Hypothalamus (tissue), 51 donors: ENCODE measurements at regions not wholly inside any gene's neighbourhood (a gene's known extent, or its start where the extent isn't known, plus 50 kb on each side); places are given as distances from the start of the nearest gene placed in this dataset.

Source experiments
- DNase-seq, 51 donors: peaks; one replicate each; lab custom pipeline; 2025; lab: John Stamatoyannopoulos, UW

DNA sequence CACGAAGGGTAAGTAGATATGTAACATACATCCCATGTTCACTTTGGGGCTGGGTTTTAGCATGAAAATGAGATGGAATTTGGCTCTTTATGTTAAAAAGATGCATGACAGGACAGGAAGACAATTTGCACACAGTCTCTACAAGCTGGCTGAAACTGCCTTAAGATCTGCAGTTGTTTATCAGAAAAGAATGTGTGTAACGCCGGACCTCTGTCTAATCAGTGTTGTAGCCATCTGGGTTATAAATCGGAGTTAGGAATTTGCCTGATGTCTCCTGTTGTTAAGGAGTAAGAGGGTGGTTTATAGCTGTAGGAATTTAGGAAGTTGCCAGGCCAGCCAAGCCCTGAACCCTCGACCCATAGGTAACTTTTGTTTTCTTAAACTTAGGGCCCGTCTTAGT, 562.9 kb upstream of the FAT1 start:
- DNase-seq, result no peak

DNA sequence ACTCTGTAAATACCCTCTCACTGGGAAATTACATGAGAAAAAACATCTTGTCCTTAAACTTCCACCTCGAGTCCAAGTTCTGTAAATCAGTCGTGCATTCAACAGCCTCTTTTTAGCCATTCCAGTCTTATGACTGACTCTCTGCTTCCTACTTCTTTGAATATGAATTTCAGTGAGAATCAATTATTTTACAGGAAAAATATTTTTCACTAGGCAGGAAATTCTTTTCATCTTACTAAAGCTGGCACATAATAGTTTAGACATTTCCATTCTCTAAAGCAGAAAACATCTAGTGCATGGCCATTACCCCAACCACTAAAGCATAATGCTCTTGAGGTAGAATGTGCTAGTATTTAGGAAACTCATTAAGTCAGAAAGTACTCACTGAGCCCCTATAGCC, 565.7 kb upstream of the FAT1 start:
- no peak for DNase-seq

DNA sequence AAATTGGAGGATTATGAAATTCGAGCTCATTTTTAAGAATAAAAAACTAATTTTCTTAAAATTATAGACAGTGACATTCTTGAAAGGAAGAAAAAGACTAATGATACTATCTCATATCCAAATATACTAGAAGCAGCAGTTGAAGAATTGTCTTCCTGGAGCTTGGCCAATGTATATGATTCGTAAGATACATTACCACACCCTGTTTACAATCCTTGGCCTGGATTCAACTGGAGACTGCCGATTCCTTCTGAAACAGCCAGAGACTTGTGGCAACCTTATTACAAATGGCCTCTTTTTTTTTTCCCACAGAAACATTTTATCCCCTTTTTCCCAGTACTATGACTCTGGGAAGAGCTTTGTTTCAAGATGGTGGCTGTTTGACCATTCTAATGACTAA, 571.2 kb upstream of the FAT1 start:
- DNase-seq, result no peak

DNA sequence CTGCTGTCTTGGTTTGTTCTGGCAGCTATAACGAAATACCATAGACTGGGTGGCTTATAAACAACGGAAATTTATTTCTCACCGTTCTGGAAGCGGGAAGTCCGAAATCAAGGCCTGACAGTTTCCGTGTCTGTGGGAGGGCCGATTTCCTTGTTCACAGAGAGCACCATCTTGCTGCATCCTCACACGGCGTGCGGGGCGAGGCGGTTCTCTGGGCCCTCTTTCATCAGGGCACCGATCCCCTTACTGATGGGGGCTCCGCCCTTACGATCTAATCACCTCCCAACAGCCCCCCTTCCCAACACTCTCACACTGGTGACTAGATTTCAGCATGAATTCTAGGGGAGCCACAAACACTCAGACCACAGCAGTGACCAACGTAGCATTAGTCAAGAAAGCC, 578.3 kb upstream of the FAT1 start:
- no peak for DNase-seq

DNA sequence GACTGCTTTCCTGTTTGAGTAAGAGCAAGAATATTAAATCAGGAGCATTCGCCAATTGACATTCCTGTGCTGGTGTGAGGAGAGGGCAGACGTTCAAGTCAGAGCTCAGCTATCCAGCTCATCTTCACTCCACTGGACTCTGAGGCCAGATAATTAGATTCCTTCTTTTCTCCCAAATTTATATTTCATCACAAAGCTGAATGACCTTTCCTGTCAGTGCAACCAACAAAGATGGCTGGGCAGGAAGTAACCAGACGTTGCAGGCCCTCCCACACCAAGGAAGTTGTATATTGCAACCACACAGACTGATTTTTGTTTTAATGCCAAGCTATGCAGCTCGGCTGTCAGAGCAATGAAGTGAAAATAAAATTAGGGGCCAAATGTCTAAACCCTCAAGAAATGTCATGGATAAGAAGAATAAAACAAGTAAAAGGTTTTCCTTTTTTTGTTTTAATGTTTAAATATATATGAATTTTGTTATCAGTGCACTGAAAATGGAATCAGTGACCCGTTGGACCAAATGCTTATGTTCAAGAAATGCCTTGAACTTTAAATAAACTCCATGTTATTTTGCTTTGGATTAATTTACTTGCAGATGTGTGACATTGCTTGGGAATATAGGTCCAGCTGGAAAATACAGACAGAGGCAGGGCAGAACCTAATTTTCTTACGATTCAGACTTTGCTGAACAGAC, 578.9 kb upstream of the FAT1 start:
- DNase-seq, result no peak

DNA sequence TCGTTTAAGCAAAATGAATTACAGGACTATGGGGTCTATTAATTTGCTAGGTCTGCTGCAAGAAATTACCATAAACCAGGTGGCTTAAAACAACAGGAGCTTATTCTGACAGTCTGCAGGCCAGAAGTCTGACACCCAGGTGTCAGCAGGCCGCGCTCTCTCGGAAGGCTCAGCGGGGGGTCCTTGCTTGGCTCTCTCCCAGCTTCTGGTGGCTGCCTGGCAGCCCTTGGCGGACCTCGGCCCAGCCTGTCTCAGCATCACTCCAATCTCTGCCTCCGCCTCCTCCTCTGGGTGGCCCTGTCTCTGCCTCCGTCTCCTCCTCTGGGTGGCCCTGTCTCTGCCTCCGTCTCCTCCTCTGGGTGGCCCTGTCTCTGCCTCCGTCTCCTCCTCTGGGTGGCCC, 580.5 kb upstream of the FAT1 start:
- peak in 1 of 51 donors; percentile 1 for DNase-seq

DNA sequence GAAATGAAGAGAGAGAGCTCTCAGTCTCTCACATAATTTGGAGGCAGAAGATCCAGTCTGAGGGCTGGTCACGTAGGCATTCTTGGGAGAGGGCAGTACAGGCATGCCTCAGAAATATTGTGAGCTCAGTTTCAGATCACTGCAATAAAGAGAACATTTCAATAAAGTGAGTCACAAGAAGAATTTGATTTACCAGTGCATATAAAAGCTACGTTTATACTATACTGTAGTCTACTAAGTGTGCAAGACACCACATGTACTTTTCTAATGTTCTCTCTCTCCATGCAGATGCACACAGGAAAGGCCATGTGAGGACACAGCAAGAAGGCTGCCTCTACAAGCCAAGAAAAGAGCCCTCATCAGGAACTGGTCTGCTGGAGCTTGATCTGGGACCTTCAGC, 583.5 kb upstream of the FAT1 start:
- DNase-seq, result no peak

DNA sequence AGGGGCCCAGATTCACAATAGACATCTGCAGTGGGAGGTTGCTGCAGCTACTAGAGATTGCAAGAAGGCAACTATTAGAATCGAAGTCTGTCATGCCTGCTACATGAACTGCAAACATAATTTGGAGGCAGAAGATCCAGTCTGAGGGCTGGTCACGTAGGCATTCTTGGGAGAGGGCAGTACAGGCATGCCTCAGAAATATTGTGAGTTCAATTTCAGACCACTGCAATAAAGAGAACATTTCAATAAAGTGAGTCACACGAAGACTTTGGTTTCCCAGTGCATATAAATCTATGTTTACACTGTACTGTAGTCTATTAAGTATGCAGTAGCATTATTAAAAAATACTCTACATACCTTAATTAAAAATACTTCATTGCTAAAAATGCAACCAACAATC, 585.8 kb upstream of the FAT1 start:
- no peak for DNase-seq

DNA sequence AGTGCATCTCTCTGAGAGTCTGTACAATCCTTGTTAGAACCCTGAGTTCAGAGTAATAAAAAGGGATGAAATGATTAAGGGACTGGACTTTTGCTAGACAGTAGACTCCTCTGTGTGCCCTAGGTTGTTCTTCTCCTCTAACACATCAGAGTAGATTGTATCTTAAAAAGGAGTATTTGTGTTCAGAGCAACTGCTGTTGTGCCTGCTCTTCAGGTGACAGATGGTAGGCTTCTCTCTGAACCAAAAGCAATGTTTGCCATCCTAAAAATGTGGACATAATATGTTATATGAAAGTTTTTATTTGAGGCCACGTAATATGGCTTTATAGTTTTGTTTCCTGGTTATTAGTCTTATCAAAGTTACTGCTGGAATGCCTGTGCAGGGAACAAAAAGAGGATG, 588.6 kb upstream of the FAT1 start:
- DNase-seq, result no peak

DNA sequence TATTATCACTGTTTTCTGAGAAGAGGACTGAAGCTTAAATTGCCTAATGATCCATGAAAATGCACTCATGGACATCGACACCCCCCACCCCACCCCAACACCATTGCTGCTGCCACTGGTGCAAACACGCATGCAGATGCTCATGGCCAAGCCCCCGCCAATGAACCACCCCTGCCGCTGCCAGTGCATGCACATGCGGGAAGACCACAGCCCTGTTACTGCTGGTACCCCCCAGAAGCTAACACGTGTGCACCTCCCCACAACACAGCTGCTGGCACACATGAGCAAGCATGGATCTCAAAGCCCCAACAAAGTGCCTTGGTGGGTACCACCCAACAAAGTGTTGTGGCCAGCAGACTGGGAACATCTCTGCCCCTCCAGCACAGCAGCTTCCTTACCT, 594.1 kb upstream of the FAT1 start:
- no peak for DNase-seq

DNA sequence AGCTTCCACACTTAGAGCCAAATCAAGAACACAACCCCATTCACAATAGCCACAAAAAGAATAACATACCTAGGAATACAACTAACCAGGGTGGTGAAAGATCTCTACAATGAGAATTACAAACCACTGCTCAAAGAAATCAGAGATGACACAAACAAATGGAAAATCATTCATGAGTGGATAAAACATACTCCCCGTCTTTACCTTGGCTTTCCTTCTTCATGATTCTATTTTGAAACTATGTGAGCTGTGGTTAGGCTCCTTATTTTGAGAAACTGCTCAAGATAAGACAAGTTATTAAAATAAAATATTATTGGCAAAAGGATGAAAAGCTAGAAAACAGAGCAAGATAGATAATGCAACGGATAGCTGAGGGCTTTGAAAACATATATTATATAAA, 598.1 kb upstream of the FAT1 start:
- no peak for DNase-seq

DNA sequence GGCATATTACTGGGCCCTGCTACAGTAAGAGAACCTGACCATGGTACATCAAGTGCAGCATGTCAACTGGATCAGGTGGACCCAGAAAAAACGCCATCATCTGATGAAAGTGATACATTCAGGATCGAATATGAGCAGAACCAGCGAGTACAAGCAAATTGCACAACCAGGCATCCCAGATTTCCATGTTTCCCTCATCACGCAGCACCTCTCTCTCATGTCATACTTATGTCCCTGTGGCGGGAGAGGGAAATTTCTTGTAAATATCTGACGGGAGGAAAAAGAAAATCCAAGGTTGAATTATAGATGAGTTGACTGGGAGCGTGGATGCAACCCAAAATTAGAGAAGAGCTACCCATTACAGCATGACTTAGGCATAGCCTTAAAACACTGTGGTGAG, 608.5 kb upstream of the FAT1 start:
- no peak for DNase-seq

DNA sequence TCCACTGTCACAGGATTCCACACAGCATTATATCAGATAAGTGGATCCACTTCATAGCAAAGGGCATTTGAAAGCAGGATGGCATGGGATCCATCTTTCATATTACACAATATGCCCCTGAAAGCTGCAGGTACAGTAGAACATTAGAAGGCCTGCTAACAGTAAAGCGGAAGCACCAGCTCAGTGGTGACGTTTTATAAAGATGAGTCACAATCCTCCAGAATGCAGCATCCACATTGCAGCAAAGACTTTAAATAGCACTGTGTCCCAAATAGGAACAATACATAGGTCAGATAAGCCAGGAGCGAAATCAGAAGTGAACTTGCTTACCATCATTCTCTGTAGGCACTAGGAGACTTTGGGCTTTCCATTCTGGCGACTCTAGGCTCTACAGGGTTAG, 609.5 kb upstream of the FAT1 start:
- DNase-seq, result no peak

DNA sequence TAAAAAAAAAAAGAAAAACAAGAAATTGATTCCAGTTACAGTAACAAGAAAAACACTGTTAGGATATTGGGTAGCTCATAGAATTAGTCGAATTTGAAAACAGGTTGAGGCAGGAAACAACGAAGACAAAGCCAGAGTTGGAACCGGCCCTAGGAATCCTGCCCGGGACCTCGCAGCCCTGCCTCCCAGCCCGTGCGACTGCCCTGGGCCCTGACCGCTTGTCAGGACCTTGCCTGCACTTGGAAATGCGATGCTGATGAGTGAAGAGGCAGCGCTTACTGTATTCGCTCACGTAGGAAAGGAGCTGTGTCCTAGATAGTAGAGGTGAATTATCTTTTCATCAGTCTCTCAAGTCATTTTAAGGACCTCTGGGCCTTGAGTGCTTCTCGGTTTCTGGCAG, 611.7 kb upstream of the FAT1 start:
- DNase-seq, result no peak

DNA sequence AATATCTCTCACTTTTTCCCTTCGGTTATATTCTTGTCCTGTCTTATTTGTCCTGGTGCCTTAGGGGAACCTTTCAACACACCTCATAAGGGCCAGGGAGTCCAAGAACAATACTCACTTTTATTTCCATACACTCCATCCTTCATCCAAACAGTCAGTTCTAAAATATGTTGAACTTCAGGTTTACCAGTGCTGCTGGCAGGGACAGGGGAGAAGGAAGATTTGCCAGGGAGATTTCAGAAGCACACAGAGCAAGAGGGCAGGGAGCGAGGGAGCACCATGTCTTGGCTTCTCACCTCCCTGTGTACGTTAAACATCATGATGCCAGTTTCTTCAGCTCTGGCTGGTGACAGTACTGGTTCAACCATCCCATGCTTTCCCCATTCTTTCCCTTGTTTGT, 631.1 kb upstream of the FAT1 start:
- no peak for DNase-seq

DNA sequence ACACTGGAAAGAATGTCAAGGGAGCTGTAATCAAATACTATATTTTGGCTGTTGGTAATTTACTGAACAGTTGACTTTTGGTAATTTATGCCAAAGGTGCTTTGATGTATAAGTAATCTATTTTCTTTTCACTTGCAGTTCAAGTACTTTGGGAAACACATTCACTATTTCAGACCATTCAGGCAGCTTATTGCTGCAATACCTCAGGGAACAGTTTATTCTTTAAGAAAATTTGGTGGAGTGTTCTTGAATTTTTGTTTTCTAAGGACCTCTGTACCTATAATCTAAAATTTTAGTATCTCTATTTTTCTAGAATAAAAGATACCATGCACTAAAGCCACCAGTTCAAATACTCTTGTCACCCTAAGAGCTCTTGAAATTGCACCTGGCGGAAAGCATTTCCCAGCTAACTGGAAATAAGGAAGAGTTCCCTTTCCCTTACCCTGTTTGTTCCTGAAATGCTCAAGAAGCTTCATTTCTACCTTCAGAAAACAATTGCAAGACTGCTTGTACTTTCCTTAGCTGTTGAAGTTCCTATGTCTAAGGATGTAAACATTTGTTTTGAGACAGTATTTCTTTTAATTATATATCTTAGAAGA, 633.5 kb upstream of the FAT1 start:
- no peak for DNase-seq

DNA sequence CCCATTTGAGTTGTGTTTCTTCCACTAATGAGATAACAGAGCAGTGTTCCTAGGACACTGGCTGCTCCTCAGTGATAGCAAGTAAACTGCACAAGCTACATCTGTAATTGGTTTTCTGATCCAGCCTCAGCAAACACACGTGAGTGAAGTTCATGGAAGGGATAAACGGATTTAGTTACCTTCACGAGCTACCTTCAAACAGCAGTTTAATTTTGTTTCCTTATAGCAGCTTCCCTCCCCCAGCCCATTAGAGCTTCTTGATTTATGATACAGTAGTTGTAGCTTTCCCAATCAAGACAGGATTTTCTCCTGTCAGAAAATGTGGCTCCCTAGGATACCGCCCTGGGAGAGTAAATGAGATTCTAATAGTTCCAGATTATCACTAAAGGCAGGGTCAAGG, 634.2 kb upstream of the FAT1 start:
- DNase-seq, result no peak

DNA sequence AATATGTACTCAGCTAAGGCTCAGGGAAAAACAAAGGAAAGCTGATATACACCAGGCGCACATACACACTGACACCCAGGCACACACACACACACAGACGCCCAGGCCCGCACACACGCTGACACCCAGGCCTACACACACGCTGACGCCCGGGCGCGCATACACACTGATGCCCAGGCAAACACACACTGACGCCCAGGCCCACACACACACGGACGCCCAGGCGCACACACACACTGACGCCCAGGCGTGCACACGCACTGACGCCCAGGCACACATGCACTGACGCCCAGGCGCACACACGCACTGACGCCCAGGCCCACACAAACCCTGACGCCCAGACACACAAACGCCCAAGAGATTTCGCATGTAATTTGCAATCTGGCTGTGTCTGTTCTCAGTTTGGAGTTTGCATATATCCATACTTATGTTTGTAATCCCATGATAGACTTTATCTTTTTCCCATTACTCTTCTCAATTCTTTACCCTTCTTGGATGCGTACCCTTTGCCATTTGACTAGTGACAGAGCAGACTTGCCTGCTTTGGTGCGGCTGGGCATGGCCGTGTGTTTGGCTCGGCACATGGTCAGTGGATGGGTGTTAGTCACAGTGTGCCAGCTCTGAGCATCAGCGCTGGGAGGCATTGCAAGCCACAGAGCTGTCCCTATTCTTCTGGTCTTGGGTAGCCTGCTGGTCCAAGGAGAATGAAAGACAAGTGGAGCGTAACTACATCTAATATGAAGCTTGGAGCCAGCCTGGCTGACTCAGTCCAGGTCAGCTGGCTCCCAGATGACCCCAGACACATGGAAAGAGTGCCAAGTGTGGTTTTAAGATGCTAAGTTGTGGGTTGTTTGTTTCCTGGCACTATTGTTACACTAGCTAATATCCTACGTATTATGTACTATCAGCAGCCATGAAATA, 632.4 kb upstream of the ZFP42 start:
- DNase-seq, result peak in 4 of 51 donors; percentile 0 to 4 (median 2)

DNA sequence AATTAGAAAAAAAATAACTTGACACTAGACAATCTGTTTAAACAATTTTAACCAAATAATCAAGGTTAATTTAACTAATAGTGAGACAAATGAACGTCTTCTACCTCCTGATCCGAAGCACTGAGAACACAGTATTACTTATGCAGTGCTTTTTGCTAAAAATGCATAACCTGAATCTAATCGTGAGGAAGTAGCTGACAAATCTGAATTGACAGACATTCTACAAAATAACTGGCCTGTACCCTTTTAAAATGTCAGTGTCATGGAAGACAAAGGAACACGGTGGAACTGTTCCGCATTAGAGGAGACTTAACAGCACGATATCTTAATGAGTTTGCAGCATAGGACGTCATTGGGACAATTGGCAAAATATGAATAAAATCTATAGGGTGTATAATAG, 631.2 kb upstream of the ZFP42 start:
- DNase-seq, result no peak

DNA sequence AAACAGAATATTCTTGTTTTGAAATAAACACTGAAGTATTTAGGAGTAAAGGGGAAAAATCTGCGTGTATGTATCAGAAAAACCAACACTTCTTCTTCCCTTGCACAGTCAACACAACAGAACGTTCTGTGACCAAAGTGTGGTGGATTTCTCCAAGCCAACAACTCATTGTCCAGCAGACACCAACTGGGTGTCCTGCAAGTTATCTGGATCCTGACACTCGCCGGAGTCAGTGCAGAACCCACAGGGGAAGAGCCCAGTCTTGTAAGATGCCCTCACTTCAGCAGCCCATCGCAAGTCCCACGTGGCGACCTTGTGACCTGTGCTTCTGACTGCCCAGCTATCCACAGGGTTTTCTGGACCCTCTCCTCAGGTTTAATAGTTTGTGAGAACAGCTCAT, 630.7 kb upstream of the ZFP42 start:
- DNase-seq, result no peak

DNA sequence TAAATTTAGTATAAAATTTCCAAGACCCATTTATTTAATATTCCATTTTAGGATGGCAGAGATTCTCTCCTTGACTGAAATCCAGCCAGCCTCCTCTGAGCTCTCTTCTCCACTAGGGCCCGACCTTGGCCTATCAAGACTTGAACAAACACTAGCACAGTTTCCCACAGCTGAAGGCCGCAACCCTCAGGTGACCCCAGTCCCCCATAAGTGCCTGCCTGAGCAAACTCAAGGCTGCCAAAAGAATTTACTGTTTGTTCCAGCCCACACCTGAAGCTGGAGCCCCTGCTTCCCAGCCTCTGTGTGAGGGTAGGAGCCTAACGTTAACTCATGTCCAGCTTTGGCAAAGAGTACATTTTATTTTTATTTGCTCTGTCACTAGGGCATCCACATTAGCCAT, 629.0 kb upstream of the ZFP42 start:
- no peak for DNase-seq

DNA sequence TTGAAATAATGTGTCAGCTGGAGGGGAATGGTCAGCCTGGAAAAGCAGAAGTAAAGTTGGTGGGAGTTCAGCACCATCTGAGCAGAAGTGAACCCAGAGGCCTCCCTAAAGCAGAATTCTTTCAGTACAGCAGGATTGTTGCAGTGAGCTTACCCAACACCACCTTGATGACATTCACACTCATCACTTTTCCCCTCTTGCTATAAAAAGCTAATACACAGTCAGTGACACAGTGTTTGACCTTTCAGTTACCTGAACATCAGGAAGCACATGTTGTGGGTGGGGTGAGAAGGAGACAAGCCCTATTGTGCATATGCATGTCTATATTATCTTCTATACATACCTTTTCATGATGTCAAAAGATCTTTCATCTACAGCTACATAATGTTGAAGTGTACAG, 624.7 kb upstream of the ZFP42 start:
- DNase-seq, result no peak
